Inflammatory macrophage treated with lipopolysaccharide for 4 hours (primary cell): ENCODE measurements at regions not wholly inside any gene's neighbourhood (a gene's known extent, or its start where the extent isn't known, plus 50 kb on each side); places are given as distances from the start of the nearest gene placed in this dataset.

Experiments used
- DNase-seq: peaks from one replicate; pipeline ENCODE4 v3.0.0-alpha.2; 2020

DNA sequence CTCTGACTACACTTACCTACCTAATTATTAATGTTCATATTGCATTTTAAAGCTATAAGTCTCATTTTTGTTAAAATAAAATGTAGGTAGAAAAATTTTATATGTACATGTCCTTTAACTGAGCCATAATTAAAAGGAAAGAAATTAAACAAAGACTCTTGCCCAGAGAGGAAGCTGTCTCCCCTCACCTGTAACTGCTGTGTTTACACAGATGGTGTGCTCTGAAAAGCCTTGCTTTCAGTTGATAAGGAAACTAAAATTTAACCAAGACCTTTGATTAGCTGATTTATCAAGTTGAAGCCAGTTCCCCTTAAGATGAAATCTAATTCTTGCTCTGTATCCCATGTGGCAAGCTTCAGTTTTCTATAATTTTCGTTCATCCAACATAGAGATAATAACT, 213.5 kb downstream of the LYPLAL1 start:
- no peak for DNase-seq

DNA sequence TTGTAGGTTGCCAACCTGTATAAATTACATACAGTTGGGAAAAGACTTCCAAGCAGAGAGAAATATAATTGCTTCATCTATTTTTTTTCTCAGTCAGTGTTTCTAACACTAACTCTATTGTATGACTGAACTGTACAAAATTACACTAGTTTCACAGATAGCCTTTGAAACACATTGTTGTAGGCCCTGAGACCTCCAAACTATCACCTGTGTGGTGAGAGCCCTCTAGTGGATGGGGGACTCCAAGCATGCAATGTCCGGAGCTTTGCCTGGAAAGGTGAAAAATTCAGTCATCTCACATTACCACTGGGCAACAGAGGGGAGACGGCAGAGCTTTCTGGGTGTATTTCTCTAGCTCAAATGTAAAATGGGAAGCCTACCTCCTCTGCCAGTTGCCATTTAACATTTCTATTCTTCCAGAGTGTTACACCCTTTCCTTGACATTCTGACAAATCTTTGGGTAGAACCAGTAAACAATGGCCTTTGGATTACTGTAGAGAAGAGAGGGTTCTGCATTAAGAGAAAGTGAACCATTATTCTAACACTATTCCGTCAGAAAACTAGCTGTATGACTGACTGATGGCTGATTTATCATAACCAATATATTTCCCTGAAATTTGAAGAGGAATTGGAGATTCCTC, 212.2 kb downstream of the LYPLAL1 start:
- peak; percentile 6 for DNase-seq

GRCh38 chr1:219383281-219383680, 209.6 kb downstream of the LYPLAL1 start:
- DNase-seq = no peak

DNA sequence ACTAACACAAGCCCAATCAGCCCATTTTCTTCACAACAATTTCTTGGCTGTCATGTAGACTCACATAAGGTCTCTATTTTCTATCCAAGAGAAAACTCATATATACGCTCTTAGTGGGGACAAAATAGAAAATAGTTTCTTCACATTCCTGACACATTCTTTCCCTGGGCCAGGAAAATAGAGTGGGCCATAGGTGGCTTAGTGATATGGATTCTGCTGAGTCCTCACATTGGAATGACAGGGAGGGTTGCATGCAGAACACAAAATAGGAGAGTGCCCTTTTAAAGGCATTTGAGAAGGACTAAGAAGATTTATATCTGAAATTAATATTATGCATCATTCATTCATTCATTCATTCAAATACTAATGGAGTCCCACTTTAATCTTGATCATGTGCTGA, 207.7 kb downstream of the LYPLAL1 start:
- DNase-seq = no peak

DNA sequence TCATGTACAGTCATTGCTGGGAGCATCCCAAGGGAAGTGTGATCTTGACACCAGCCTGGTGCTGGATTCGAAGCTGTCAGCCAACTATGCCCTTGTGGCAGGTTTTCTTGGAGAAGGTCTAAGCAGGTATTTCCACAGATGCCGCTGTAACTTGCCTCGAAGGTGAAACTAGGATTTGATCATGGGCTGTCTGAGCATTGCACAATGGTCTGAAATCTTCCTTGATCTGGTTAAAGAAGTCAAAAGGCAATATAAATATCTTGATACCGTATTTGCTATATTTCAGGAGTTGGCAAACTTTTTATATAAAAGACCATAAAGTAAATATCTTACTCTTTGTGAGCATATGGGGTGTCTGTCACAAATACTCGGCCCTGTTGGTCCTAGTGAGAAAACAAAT, 206.8 kb downstream of the LYPLAL1 start:
- no peak for DNase-seq

DNA sequence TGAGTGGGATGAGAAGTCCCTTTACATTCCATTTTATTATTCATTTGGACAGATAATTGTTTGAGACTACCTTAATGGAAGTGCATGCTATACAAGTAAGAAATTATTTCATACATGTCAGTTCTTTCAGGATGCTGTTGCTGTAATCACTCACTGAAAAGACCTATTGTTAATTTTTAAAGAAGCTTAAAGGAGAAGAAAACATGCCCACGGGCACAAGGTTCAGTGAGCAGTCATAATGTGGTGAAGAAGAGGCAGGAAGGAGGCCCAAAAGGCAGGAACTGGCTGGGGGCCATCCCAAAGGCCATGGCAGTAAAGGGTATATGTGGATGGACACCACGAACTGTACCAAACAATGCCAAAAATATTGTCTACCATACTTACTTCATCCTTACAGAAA, 206.0 kb downstream of the LYPLAL1 start:
- DNase-seq = no peak

DNA sequence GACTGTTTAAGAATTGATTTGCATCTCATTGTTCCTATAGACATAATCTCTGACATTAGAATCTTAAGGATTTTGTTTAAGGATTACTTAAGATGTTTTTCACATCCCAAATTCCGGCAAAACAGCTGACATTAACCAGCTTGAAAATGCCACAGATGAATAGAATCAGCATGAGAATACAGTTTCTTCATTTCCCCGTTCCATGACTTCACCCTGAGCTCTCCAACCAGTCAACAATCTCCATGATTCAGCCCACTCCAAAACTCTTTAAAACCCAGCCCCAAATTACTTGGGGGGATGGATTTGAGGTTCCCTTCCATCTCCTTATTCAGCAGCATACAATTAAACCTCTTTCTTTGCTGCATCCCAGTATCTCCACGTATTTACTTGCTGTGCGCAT, 201.0 kb downstream of the LYPLAL1 start:
- no peak for DNase-seq

DNA sequence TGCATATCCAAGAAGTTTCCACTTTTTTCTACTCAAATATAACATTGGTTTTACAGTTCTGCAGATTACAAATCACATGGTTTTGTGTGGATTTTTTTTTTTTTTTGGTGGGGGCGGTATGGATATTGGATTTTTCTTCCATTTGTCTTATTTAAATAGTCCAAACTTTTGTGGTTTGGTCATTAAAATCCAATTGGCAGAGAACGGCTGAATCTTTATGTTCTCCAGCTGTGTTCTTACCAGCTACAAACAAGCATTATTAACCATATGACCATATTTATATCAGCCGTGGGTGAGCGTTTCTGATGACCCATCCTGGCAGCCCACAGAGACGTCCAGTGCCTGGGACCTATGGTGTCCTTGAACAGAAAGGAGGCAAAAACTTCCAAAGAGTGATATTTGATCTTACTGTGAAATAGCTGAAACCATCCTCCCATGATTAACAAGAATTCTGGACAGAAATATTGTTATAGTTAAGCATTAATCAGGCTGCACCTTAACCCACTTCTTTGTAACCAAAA, 200.4 kb downstream of the LYPLAL1 start:
- no peak for DNase-seq

DNA sequence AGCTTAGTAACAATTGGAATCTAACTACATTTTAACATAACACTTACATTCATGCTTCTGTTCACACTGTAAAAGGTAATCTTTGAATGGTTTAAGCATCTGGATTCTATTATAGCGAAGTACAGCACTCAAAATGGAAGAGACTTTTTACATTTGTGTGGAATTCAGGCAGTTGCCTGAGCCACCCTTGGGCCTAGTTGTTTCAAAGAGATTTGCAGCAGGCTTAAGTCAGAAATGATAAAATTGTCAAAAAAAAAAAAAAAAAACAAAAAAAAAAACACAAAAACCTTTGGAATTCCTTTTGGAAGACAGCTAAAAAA, 199.9 kb downstream of the LYPLAL1 start:
- no peak for DNase-seq

DNA sequence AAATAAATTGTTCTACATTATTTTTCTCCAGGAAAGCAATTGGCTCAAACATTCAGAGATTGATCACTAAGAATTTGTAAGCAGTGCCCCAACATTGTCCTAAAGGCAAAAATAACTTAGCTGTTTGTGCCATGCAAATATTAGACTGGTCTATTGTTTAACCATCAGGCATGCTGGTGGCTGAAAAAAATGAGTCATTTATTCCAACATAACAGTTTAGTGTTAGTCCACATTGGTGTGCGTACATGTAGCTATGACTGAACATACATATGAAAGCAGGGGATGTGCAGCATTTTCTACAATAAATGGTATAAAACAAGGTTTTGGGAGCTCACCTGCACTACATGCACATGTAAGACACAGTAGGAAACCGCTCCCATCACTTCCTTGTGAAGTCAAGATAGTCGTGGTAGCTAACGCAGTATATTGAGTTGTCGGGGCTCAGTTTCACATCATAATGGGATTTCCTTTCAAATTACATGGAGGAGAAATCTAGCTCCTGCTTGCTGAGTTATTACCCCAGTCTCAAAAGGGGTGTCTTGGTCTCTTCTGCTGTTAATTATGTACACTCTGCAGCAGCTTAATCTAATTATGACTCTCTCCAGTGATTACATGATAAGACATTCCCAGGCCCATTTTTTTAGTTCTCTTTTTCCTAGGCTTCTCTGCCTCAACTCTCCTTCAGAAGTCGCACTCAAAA, 199.4 kb downstream of the LYPLAL1 start:
- DNase-seq = no peak

- DNase-seq = no peak
Measured at GRCh38 chr1:219371471-219371870, 197.8 kb downstream of the LYPLAL1 start.

DNA sequence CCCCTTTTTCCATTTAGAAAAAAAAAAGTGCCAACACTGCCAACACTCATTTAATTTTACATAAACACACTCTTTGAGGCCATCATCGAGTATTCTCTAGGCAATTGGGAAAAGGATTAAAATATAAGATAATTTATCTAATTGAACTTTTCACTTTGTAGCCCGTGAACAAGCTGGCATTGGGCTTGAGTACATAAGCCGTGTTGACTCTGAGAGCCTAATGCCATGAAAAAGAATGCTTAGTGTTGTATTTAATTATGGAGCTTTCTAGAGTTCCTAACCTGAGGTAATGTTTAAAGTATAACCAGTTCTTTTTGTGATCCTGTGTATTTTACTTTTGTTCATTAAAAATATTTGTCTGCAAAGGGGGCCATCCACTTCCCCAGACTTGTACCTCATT, 193.8 kb downstream of the LYPLAL1 start:
- DNase-seq = no peak

DNA sequence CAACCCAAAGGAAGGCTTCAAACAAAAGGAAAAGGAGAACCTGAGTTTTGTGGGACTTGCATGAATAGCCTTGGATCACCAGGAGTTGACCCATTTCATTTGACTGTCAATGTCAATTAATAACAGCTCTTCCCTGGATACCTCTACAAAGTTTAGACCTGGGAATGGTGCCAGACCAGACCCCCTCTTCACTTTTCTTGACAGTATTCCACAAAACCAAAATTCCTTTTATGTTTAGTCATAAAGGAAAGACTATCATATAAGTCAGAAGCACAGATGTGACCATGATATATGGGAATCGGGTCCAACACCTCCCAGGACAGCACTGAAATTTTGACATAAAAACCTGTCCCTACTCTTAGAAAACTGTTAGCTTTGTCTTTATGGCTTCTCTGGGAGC, 191.8 kb downstream of the LYPLAL1 start:
- no peak for DNase-seq

- no peak for DNase-seq
Measured at GRCh38 chr1:219362702-219363101, 189.0 kb downstream of the LYPLAL1 start.

- DNase-seq = no peak
Measured at GRCh38 chr1:219359126-219359525, 185.4 kb downstream of the LYPLAL1 start.

DNA sequence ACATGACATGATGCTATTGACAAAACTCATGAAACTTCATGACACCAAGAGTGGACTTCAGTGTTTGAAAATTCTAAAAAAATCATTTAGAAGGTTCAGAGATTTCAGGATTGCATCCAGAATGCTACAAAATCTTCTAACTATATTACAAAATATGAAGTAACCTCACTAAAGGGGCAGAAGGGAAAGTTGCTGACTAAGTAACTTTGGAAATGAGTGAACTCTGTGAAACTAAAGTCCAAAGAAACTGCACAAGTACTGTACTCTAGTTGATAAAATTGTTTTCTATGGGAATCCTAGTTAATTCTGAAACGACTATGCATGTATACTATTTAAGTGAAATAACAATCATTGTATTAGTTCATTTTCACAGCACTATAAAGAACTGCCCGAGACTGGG, 184.4 kb downstream of the LYPLAL1 start:
- no peak for DNase-seq

DNA sequence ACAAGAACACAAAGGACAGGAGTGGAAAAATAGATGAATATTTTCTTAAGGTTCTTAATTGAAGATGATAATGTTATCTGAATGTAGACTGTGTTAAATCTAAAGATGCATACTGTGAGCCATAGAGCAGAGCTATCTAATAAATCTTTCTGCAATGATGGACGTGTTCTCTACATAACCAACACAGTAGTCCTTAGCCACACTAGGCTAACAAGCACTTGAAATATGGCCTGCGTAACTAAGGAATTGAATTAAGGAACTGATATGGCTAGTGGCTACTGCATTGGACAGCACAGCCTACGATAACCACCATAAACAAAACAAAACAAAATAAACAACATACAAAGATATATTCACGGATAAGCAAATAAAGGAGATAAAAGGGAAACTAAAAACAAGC, 181.3 kb downstream of the LYPLAL1 start:
- no peak for DNase-seq

- no peak for DNase-seq
Measured at GRCh38 chr1:219352961-219353651, 179.4 kb downstream of the LYPLAL1 start.

DNA sequence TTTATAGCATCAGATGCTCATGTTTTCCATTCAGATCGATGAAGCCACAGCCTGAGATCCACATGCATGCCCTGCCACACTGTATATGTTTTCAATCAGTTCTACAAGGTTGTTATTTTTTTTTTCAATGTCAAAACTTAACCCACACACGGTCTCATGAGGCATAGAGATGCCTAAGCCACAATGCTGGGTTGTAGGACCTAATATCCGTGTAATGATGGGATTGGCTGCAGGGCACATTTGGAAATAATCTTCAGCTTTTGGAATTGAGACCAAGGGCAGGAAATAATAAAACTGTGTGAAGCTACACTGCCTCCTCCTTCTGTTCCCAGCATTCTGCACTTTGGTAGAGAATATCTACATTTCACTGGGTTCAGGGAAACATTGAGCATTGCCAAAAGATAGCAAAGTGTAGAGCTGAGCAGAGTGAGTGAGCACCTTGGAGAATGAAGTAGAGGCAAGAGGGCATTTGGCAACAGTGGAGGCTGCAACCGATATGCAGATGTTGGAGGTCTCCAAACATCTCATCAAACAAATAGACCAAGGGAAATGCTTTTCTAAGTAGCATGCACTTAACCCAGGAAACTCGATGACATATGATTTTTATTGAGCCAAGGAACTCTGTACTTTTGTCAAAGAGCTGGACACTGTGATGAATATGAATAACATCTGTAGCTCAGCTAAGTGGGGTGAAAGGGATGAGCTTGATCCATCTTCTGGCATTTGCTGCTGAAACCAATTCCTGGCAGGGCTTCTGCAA, 176.7 kb downstream of the LYPLAL1 start:
- DNase-seq = no peak

GRCh38 chr1:219347921-219348391, 174.3 kb downstream of the LYPLAL1 start:
- DNase-seq = no peak

GRCh38 chr1:219347376-219347775, 173.7 kb downstream of the LYPLAL1 start:
- no peak for DNase-seq

DNA sequence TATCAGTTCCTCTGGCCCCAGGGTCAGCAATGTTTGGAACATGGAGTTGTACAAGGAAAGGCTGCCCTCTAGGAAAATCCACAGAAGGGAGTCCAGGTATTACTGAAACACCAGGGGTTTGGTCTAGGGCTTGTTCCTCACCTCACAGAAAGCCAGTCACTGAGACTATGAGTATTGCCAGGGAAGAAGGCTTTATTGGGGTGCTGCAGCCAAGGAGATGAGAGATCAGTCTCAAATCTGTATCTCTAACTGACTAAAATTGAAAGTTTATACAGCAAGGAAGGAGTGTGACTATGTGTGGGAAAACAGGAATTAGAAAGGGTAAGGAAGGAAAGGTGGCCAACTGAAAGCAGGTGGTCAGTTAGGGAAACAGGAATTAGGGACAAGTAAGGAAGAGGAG, 172.3 kb downstream of the LYPLAL1 start:
- DNase-seq = no peak

- DNase-seq = no peak
Measured at GRCh38 chr1:219342836-219343235, 169.2 kb downstream of the LYPLAL1 start.
